C4-2B (cell line): ENCODE measurements at regions not wholly inside any gene's neighbourhood (a gene's known extent, or its start where the extent isn't known, plus 50 kb on each side); places are given as distances from the start of the nearest gene placed in this dataset.
"Not testable (repeated sequence)": the region's sequence is repeated elsewhere in the genome, so short reads cannot be mapped to it uniquely, and the experiment has no call there.

Experiments
- H3K27ac ChIP-seq: fragments of 450-650 bp; 2 replicates; pipeline ENCODE4 v1.5.1; 2017
- CTCF ChIP-seq: fragments of 450-650 bp; conservative IDR thresholded peaks from 2 replicates; pipeline ENCODE4 v1.5.1; 2017; ENCODE audit warnings: mild to moderate bottlenecking
- ZFX ChIP-seq: fragments of 450-650 bp; IDR thresholded peaks from 2 replicates; pipeline ENCODE4 v1.6.1; 2017

GRCh38 chr2:55801436-55801835 is 107.8 kb upstream of the PNPT1 start:
- H3K27ac ChIP-seq = no peak overlapping the region
- TF ChIP-seq CTCF (no peak), ZFX (no peak)

GRCh38 chr2:55799624-55800023 is 106.0 kb upstream of the PNPT1 start:
- not testable (repeated sequence) for H3K27ac ChIP-seq

GRCh38 chr2:55796121-55796520 is 102.5 kb upstream of the PNPT1 start:
- no peak overlapping the region for H3K27ac ChIP-seq
- TF ChIP-seq ZFX (no peak), CTCF (no peak)

- H3K27ac ChIP-seq = not testable (repeated sequence)
These were observed 100.0 kb upstream of the PNPT1 start for GRCh38 chr2:55793602-55794001.

- TF ChIP-seq CTCF (no peak), ZFX (no peak)
- no peak overlapping the region for H3K27ac ChIP-seq
These were observed 92.6 kb upstream of the PNPT1 start for GRCh38 chr2:55786280-55786679.

- H3K27ac ChIP-seq = not testable (repeated sequence)
These were observed 90.1 kb upstream of the PNPT1 start for GRCh38 chr2:55783751-55784150.

GRCh38 chr2:55782528-55783173 is 89.0 kb upstream of the PNPT1 start:
- TF ChIP-seq CTCF = no peak
- no peak for TF ChIP-seq ZFX
- no peak overlapping the region for H3K27ac ChIP-seq

- no peak overlapping the region for H3K27ac ChIP-seq
- TF ChIP-seq CTCF (no peak), ZFX (no peak)
These were observed 87.9 kb upstream of the PNPT1 start for GRCh38 chr2:55781542-55781941.

GRCh38 chr2:55780697-55781096 is 87.1 kb upstream of the PNPT1 start:
- TF ChIP-seq CTCF (no peak), ZFX (no peak)
- no peak overlapping the region for H3K27ac ChIP-seq
